Glutamatergic neuron (in vitro differentiated cells): ENCODE measurements at regions not wholly inside any gene's neighbourhood (a gene's known extent, or its start where the extent isn't known, plus 50 kb on each side); places are given as distances from the start of the nearest gene placed in this dataset.

ENCODE experiments used
- DNase-seq: peaks from one replicate; pipeline ENCODE4 v3.0.0; 2022
- H3K27ac Mint-ChIP-seq: one replicate; pipeline ENCODE4 v1.8.0; 2020; ENCODE audit warnings: mild to moderate bottlenecking, mixed read lengths, inconsistent platforms; ENCODE audit not compliant: unreplicated experiment
- H3K27me3 Mint-ChIP-seq: one replicate; pipeline ENCODE4 v1.8.0; 2020; ENCODE audit warnings: mild to moderate bottlenecking, moderate library complexity, mixed read lengths, inconsistent platforms; ENCODE audit not compliant: unreplicated experiment
- H3K36me3 Mint-ChIP-seq: one replicate; pipeline ENCODE4 v1.8.0; 2020; ENCODE audit warnings: mild to moderate bottlenecking, mixed read lengths, inconsistent platforms; ENCODE audit not compliant: unreplicated experiment
- H3K4me1 Mint-ChIP-seq: one replicate; pipeline ENCODE4 v1.8.0; 2020; ENCODE audit warnings: mild to moderate bottlenecking, low read depth, mixed read lengths, inconsistent platforms; ENCODE audit not compliant: unreplicated experiment
- H3K4me3 Mint-ChIP-seq: one replicate; pipeline ENCODE4 v1.8.0; 2020; ENCODE audit warnings: mild to moderate bottlenecking, mixed read lengths, inconsistent platforms; ENCODE audit not compliant: unreplicated experiment
- H3K9me3 Mint-ChIP-seq: one replicate; pipeline ENCODE4 v1.8.0; 2020; ENCODE audit warnings: mild to moderate bottlenecking, moderate library complexity, mixed read lengths, inconsistent platforms; ENCODE audit not compliant: unreplicated experiment
- TF ChIP-seq, protein P1 (sequence below): fragments of 200-600 bp; sonication (generic); IDR thresholded peaks from one replicate; pipeline ENCODE4 v1.5.0; 2021; ENCODE audit not compliant: partially characterized antibody, unreplicated experiment

DNA sequence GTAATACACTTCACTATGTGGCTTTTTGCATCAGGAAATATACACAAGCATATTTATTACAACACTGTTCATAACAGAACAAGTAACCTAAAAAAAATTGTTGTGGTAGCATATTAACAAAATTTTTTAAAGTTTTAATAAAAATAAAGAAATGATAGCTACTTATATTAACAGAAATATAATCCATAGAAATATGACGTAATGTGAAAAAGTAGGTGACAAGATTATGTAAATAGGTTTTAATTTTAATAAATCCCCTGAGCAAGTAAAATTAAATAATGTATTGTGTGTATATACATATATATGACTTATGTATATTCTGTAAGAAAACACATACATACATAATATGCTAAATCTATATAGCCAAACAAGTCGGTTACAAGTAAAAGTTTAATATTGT is 359.9 kb downstream of the SEC16B start:
- Mint-ChIP-seq H3K4me1 (no peaks in the 10 kb centered on the region), H3K36me3 (no peaks in the 10 kb centered on the region), H3K9me3 (no peaks in the 10 kb centered on the region), H3K4me3 (no peak overlapping the region), H3K27me3 (no peaks in the 10 kb centered on the region), H3K27ac (no peak overlapping the region)
- TF ChIP-seq, protein P1, sequence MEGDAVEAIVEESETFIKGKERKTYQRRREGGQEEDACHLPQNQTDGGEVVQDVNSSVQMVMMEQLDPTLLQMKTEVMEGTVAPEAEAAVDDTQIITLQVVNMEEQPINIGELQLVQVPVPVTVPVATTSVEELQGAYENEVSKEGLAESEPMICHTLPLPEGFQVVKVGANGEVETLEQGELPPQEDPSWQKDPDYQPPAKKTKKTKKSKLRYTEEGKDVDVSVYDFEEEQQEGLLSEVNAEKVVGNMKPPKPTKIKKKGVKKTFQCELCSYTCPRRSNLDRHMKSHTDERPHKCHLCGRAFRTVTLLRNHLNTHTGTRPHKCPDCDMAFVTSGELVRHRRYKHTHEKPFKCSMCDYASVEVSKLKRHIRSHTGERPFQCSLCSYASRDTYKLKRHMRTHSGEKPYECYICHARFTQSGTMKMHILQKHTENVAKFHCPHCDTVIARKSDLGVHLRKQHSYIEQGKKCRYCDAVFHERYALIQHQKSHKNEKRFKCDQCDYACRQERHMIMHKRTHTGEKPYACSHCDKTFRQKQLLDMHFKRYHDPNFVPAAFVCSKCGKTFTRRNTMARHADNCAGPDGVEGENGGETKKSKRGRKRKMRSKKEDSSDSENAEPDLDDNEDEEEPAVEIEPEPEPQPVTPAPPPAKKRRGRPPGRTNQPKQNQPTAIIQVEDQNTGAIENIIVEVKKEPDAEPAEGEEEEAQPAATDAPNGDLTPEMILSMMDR = no peak
- DNase-seq = no peak

DNA sequence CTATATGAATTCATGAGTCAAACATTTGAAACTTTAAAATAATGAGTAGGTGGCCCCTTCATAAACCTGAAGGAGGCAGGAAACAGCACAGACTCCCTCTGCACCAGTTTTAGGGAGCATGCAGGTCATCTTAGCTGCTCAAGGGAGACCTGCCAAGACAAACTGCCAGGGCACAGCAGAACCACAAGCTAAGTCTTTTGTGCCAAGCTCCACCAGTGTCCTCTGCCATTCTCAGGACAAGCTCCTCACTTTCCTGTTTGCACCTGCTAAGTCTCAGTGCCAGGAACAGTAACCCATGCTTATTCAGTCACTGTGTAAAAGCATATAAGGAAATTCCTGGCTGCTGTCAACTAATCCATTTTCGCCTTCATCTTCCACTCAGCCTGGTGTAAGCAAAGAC is 368.9 kb downstream of the SEC16B start:
- Mint-ChIP-seq H3K9me3 (no peaks in the 10 kb centered on the region), H3K4me3 (no peak overlapping the region), H3K36me3 (no peaks in the 10 kb centered on the region), H3K27ac (no peak overlapping the region), H3K4me1 (no peaks in the 10 kb centered on the region), H3K27me3 (no peaks in the 10 kb centered on the region)
- TF ChIP-seq, protein P1 = no peak
- DNase-seq = no peak

DNA sequence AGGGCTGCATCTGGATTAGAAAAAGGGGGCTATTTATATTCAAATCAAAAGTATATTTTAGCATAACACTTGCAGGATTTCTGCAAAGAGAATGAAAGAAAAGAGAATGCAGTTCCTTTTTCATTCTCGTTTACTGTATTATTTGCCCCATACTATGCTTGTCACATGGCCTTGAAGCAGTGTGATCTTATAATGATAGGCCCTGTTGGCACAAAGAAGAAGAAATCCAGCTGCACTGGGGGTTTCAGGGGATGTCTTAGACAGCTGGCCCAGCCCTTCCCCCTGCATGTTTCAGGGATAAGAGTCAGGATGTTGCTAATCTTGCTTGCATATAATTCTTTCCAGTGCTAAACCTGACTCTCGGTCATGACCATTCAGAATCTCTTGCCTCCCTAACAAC is 369.5 kb downstream of the SEC16B start:
- Mint-ChIP-seq H3K36me3 (no peaks in the 10 kb centered on the region), H3K4me1 (no peaks in the 10 kb centered on the region), H3K27ac (no peak overlapping the region), H3K9me3 (no peaks in the 10 kb centered on the region), H3K27me3 (no peaks in the 10 kb centered on the region), H3K4me3 (no peak overlapping the region)
- TF ChIP-seq, protein P1 = no peak
- DNase-seq = no peak

DNA sequence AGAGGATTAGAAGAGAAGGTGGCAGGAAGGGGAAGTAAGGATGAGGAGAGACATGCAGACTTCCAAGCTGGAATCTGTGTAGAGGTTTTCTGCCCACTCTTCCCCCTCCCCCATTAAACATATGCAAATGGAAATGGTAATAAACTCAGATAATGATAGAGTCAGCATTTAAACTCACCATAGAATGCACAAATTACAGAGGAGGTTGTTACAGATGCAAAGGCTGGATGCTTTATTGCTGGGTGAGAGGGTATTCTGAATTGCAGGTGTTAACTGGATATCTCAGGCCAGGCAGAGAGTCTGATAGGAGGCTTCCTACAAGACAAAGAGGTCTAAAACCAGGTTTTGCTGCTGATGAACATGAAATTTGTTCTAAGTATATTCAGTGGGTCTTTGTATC is 372.5 kb downstream of the SEC16B start:
- Mint-ChIP-seq H3K4me1 (no peaks in the 10 kb centered on the region), H3K9me3 (no peaks in the 10 kb centered on the region), H3K36me3 (no peaks in the 10 kb centered on the region), H3K27me3 (no peaks in the 10 kb centered on the region), H3K27ac (no peak overlapping the region), H3K4me3 (no peak overlapping the region)
- DNase-seq = no peak
- TF ChIP-seq, protein P1 = no peak

DNA sequence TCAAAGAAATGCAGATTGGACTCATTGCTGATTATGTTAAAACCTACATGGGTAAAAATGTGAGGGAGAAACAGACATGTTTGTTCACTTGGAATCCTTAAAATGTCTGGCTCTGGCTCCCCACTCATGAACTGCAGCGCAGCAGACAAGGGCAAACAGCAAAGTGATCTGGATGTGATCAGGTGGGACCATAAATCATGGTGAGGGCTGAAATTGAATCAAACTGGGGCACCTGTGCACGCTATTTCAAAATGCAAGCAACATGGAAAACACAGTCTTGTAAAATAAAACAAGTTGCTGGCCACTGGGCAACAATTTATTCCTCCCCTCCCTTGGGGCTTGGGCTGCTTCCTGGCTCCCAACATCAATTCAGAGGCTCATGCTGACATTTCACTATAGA is 373.4 kb downstream of the SEC16B start:
- no peak overlapping the region for H3K4me3 Mint-ChIP-seq

More for the DNA sequence above, 373.4 kb downstream of the SEC16B start:
- no peaks in the 10 kb centered on the region for H3K27me3 Mint-ChIP-seq
- DNase-seq = no peak
- no peaks in the 10 kb centered on the region for H3K9me3 Mint-ChIP-seq
- no peaks in the 10 kb centered on the region for H3K36me3 Mint-ChIP-seq
- no peaks in the 10 kb centered on the region for H3K4me1 Mint-ChIP-seq
- H3K27ac Mint-ChIP-seq = no peak overlapping the region
- TF ChIP-seq, protein P1 = no peak
